ENCODE measurements at regions not wholly inside any gene's neighbourhood (a gene's known extent, or its start where the extent isn't known, plus 50 kb on each side); places are given as distances from the start of the nearest gene placed in this dataset.
"Not testable (repeated sequence)": the region's sequence is repeated elsewhere in the genome, so short reads cannot be mapped to it uniquely, and the experiment has no call there.

DNA sequence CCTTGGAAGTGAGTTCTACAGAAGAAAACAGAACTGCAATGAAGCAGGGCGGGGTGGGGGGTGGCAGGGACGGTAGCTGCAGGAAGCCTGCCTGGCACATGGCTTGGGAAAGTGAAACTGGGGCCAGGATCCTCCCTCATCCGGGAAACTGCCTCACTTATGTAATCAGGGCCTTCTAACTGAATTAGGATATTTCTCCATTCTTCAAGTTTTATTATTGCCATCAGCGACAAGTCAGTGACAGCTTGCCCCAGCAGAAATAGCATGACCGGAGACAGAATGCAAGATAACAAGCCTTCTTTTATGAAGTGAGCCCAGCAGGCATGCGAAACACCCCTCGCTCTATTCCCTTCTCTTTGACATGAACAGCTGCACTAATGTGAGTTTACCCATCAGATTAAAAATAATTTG is 77.5 kb upstream of the CACUL1 start:
- DNase-seq (ENCODE audit: low read depth, low spot score): no peak
- H3K4me3 ChIP-seq (ENCODE audit: low read length): no peak overlapping the region

DNA sequence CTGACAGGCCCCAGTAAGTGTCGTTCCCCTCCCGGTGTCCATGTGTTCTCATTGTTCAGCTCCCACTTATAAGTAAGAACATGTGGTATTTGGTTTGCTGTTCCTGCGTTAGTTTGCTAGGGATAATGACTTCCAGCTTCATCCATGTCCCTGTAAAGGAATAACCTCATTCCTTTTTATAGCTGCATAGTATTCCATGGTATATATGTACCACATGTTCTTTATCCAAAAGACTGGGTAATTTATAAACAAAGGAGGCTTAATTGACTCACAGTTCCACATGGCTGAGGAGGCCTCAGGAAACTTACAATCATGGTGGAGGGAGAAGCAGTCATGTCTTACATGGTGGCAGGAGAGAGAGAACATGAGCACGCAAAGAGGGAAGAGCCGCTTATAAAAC is 79.6 kb upstream of the CACUL1 start:
- not testable (repeated sequence) for H3K4me3 ChIP-seq (ENCODE audit: low read length); DNase-seq (ENCODE audit: low read depth, low spot score)

DNA sequence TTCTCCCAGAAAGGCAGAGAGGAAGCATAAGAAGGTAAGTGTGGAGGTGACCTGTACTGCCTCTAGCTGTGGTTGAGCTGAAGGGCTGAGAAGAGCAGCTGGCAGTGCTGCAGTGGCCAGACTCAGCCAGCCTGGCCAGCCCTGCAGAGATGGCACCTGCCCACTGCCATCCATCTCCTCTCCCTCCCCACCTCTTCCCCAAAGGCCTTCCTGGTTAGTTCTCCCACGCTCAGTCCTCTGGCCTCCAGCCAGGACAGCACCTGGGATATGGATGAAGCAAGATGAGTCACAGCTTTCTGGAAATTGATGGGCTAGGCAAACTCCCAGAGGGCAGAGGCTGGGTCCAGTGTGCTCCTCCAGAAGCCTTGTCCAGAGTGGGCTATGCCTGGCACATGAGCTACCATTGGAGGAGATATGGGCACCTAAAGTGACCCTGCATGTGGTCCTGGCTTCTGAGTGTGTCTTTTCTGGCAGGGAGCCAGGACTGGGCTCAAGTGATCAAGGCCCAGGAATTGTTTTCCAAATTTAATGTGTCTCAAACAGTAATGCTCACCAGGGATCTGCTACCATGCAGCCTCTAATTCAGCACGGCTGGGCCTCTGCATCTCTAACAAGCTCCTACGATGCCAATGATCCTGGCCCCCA is 81.0 kb upstream of the CACUL1 start:
- DNase-seq (ENCODE audit: low read depth, low spot score): no peak

DNA sequence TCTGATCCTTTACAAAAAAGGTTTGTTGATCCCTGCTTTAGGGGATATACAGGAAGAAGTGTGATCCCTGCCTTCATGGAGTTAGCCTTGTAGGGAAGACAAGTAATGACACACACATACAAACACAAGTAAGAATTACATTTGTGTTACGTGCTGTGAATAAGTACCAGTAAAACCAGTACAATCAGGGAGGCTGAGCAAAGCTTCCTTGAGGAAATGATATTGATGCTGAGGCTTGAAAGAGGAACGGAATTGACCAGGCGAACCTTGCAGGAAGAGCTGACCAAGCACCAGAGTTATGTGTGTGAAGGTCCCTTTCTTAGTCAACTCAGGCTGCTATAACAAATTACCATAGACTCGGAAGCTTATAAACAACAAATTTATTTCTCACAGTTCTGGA is 83.6 kb upstream of the CACUL1 start:
- DNase-seq (ENCODE audit: low read depth, low spot score): no peak
- H3K4me3 ChIP-seq (ENCODE audit: low read length): no peak overlapping the region

More for the DNA sequence above, 81.0 kb upstream of the CACUL1 start:
- H3K4me3 ChIP-seq (ENCODE audit: low read length): no peak overlapping the region

DNA sequence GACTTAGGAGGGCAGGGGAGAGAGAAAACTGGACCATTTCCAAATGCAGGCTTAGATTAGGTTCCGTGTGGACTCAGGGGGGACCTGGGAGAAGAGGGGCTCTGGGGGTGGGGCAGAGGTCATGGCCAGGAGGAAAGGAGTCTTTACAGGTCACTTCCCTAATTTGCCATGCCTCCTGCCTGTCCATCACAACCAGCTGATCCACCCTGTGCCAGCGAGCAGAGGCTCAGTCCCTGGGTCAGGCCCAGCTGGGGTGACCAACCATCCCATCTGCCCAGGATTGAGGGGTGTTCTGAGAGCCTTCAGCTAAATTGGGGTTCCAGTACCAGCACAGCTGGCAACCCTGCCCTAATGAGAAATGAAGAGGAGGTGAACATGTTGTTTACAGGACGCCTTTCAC is 84.6 kb upstream of the CACUL1 start:
- no peak overlapping the region for H3K4me3 ChIP-seq (ENCODE audit: low read length)
- no peak for DNase-seq (ENCODE audit: low read depth, low spot score)

DNA sequence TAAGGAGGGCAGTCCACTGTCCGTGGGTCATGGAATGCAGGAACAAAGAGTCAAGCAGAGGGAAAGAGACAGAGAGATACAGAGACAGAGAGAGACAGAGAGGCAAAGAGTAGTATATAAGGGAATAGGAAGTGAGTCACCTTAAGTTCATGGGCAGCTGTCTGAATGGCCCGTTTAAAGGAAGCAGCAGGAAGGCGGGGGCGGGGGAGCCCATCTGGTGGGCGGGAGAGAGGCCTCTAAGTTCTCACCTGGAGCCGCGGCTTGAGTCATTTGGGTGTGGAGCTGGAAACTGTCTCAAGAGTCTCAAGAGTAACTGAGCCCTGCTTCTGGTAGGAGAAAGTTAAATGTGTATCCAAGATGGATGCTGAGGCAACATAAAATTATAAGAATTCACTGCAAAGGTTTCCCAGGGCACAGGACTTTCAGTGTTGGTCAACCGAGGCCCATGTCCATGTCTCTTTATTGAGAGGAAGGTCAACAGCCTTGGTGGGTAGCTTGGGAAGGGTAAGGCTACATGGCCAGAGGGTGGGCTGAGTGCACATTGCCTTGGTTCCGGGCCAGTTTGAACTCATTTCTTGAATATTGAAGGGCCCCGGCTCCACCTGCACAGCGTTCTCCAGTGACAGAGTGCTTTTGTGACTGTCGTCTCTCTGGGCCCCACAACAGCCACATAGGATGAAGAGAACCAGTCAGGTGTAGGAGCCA is 85.5 kb upstream of the CACUL1 start:
- DNase-seq (ENCODE audit: low read depth, low spot score): no peak
- H3K4me3 ChIP-seq (ENCODE audit: low read length): no peak overlapping the region

DNA sequence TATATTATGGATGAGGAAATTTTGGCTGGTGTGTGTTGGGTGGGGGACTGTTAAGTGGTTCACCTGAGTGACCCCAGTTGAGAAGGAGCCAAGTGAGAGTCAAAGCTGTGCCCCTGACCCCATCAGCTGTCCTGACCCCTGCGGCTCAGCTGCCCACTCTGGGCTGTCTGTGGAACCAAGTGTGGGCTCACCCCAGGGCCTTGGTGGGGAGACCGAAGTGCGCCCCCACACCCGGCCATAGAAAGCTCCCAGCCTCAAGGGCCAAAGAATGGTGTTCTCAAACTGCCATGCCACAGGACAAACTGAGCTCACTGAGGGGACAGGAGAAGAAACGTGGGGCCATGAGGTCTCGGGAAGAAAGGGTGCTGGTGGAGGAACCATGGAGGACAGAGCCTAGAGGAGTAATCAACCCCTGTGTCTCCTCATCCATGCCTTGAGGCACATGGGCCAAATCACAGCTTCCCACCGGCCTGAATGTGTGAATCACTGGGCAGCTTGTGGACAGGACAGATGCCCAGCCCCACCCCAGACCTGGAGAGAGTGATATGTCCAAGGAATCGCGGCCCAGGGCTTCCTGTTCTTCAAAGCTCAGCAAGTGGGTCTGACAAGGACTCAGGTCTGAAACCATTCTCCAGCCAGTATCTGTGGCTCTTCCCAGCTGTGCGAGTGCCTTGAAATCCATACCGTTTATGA is 86.2 kb upstream of the CACUL1 start:
- DNase-seq (ENCODE audit: low read depth, low spot score): no peak
- no peak overlapping the region for H3K4me3 ChIP-seq (ENCODE audit: low read length)

DNA sequence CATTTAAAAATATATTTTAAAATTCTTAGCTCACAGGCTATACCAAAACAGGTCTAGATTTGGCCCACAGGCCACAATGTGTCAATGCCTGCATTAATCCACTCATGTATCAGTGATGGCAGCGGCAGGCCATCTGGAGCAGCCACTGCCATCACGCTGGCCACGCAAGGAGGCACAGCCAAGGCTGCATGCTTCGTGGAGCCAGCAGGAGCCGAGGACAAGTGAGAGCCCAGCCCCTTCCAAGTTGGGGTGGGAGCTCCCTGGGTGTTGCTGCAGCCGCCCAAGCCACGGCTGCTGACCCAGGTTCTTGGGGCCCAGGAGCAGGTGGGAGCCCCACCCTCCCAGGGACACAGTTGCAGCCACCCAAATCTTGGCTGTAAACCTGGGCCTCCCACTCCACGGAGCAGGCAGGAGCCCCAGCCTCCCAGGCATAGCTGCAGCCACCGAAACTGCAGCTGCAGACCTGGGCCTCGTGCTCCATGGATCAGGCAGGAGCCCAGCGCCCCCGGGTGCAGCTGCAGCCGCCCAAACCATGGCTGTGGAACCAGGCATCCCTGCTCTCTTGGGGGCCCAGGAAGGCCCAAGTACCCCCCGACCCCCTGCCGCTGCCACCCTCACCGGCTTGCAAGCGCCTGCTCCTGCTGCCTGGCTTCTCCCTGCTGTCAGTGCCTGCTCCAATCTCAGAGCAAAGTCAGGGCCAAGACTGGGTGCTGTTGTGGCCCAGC is 87.3 kb upstream of the CACUL1 start:
- H3K4me3 ChIP-seq (ENCODE audit: low read length): no peak overlapping the region

DNA sequence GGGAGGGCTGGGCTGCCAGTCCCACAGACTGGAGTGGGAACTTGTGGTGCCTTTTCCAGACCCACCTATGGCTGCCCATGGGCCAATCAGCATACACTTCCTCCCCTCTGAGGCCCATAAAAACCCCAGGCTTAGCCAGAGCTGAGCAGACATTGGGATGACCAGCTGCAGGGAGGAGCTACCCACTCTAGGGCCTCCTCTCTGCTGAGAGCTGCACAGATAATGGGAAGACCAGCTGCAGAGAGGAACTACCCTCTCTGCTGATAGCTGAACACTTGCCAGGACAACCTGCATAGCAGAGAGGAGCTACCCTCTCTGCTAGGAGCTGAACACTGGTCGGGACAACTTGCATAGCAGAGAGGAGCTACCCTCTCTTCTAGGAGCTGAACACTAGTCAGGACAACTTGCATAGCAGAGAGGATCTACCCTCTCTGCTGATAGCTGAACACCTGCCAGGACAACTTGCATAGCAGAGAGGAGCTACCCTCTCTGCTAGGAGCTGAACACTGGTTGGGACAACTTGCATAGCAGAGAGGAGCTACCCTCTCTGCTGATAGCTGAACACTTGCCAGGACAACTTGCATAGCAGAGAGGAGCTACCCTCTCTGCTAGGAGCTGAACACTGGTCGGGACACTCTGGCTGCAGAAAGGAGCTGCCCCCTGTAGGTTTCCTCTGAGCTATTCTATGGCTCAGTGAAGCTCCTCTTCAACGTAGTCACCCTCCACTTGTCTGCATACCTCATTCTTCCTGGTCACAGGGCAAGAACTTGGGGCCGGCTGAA is 88.3 kb upstream of the CACUL1 start:
- H3K4me3 ChIP-seq (ENCODE audit: low read length): no peak overlapping the region
- DNase-seq (ENCODE audit: low read depth, low spot score): no peak

More for the DNA sequence above, 87.3 kb upstream of the CACUL1 start:
- DNase-seq (ENCODE audit: low read depth, low spot score): no peak

DNA sequence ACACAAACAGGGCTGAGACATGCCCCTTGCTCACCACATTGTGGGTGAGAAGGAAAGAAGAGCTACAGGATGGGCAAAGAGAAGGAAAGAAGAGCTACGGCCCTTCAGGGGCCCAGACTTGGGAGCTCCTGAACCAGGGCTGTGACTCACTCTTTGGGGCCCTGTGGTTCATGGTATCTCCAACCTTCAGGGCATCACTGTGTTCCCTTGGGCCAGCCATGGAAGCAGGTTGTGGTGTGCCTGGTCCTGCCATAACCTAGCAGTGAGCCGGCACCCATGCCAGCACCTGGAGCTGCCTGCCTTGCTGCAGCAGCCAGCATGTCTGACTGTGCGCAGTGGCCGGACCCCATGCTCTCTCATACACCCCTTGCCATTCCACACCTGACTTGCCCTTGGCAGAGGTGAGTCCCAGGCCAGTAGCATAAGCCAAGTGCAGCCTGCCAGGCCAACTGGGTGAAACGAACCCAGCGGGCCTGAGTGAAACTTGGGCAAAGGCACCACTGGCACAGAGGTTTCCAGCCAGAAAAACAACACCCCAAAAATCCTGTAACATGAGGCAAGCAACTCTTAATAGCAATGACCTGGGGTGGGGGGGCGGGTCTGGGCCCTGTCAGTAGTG is 89.0 kb upstream of the CACUL1 start:
- no peak for DNase-seq (ENCODE audit: low read depth, low spot score)
- no peak overlapping the region for H3K4me3 ChIP-seq (ENCODE audit: low read length)

DNA sequence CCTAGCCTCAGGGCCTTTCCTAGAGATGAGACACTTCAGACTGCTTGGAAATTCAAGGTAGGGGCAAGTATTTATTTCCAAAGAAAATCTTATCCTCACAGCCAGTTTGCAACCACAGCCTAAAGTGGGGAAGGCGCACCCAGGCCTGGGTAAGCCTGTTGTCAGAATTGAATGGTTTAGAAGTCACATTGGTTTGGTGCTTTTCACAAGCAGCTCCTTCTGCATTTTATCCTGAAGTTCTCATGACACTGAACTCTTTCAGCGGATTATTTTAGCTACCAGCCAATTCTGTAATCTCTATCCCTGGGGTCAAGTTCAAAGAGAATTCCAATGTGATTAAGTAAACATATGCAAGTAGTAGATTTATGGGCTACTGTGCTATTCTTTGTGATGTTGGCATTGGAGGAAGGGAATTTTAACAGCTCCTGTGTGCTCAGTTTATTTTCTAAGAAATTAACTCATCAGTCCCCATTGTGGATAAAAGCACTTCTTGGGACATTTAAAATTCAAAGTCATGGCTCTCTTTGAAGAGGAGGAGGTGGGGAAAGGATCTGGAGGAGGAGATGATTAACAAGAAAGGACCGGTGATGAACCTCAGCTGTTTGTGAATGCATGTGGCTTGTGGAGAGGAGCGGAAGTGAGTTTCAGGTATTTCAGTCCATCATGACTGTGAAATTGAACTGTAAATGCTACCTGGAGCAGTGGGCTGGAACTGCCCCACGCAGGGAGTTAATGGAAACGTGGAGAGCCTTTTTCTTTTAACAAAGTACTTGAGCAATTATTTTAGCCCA is 90.2 kb upstream of the CACUL1 start:
- DNase-seq (ENCODE audit: low read depth, low spot score): no peak
- no peak overlapping the region for H3K4me3 ChIP-seq (ENCODE audit: low read length)

DNA sequence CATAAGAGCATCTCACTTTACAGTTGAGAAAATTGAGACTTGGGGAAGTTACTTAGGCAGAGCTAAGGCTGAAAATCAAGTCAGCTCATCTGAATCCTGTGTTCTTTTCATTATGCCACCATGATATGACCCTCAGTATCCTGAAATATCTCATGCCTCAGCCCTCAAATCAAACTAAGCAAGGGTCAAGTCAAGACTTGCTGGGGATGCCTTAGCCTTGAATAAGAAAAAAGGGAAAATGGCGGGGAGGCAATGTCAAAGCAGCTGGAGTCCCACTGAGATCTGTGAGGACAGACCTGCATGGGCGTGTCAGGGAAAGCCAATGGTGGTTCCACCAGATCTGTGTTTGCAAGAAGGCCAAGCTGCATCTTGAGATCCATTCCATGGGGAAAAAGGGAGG is 91.0 kb upstream of the CACUL1 start:
- no peak overlapping the region for H3K4me3 ChIP-seq (ENCODE audit: low read length)
- DNase-seq (ENCODE audit: low read depth, low spot score): no peak

DNA sequence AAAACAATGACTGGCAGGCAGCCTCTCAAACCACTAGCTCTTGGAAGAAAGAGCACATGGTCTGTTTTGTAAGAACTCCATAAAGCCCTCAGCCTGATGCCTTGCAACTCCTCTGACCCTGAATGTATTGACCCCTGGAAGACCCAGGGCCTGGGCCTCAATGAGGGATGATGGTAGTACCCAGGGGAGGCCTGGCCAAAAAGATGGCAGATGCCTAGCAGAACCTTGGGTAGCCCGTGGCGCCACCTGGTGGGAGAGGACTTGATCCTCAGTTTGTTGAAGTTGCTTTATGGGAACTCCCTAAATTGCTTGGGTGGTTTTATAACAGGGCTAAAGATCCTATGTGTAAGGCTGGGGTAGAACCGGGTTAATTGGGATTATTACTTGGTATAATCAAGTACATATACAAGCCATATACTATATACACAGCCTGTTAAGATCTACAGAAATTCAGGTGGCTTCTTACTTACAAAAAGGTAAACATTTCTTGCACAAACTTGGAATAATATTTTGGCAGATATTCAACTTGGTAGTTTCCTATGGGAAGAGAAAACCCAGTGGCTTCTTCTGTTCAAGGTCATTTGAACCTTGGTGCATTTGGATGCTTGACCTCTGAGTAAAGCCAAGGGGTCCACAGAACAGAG is 95.8 kb upstream of the CACUL1 start:
- peak; percentile 61 for DNase-seq (ENCODE audit: low read depth, low spot score)
- H3K4me3 ChIP-seq (ENCODE audit: low read length): no peak overlapping the region

DNA sequence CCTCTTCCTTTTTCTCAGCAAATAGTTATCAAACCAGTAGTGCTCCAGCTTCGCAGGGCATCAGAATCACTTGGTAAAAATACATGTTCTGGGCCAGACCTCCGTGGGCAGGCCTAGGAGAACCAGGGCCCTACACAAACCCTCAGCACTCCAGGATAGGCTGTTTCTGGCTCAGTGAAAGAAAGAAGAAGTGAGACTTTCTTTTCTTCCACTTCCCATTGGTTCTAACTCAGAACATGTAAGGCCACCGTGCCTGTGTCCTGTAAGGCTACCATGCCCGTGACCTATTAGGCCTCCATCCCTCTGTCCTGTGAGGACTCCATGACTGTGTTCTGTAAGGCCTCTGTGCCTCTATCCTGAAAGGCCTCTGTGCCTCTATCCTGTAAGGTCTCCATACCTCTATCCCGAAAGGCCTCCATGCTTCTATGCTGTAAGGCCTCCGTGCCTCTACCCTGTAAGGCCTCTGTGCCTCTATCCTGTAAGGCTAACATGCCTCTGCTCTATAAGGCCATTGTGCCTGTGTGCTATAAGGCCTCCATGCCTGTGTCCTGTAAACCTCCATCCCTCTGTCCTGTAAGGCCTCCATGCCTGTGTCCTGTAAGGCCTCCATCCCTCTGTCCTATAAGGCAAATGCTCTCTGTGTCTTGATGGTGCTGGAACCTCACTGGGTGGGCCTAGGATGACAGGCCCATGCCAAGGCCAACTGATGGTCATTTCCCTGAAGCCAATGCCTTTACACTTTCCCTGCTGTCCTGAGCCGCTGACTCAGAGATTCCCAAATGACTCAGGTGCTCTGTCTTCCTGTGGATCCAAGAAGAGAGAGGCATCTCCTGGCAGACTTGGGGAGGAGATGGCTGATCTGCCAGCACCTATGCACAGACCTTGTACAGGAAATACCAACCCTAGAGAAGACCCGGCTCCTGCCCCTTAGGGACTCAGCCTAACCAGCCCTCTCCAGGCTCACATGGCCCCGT is 96.6 kb upstream of the CACUL1 start:
- DNase-seq (ENCODE audit: low read depth, low spot score): no peak
- H3K4me3 ChIP-seq (ENCODE audit: low read length): no peak overlapping the region

DNA sequence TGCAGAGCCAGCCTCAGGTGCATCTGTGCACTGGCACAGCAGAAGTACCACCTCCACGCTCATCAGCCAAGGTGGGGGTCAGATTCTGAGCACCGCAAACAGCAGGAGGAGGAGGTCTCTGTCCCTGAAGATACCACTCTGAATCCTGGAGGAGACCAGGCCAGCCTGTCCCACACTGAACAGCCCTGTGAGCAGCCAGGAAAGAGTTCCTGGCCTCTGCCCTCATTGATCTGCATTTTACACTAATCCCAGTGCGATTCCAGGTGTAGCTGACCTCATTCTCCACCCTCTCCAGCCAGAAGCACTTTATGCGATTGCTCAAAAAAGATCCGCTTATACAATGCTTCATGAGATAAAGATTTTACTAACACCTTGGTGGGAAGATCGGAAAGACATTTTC is 99.1 kb upstream of the CACUL1 start:
- DNase-seq (ENCODE audit: low read depth, low spot score): no peak
- H3K4me3 ChIP-seq (ENCODE audit: low read length): no peak overlapping the region

DNA sequence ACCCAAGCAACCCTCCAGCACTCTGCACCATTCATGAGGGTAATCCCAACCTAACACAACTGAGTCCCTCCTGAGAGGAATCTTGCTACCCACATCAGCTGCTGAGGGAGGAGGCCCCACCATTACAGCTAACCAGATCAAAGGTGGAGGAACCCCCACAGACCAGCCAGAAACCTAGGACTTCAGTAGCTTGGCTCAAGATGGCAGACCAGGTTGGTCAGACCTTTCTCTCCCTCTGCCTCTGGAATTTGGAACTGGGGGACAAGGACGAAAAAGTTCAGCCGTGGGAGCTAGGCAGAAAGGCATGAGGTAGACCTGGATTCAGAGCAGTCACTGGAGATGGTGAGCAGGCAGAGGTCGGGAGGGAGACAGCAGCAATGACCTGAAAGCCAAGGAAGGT is 101.3 kb upstream of the CACUL1 start:
- no peak overlapping the region for H3K4me3 ChIP-seq (ENCODE audit: low read length)
- DNase-seq (ENCODE audit: low read depth, low spot score): no peak
